K562 (cell line): ENCODE measurements at regions not wholly inside any gene's neighbourhood (a gene's known extent, or its start where the extent isn't known, plus 50 kb on each side); places are given as distances from the start of the nearest gene placed in this dataset.

Experiments
- ATAC-seq: fragments of 200-7000 bp; cut with Tn5 transposase; 3 replicates; pipeline ENCODE4 v1.9.1; 2020; ENCODE audit warnings: moderate library complexity
- BruUV-seq: library from RNA; stranded (reverse); fragments of 400-500 nt; replicated peaks from 2 replicates; lab custom pipeline; 2021; lab: Mats Ljungman, UMichigan
- CTCF ChIA-PET: fragments of 300-600 bp; formaldehyde crosslinking; extraction: SDS; loops from one replicate; lab custom pipeline; 2021; ENCODE audit warnings: low intra/inter-chr PET ratio; lab: Yijun Ruan, JAX
- POLR2A ChIA-PET: fragments of 300-600, 350-650 bp; sonication (Branson Sonifier 250); formaldehyde crosslinking; extraction: SDS; loops from one replicate; lab custom pipeline; 2021; ENCODE audit warnings: antibody characterized with exemption, inconsistent platforms; lab: Yijun Ruan, JAX
- DNase-seq, 4 experiments: peaks; one replicate each; pipeline versions ENCODE4 v3.0.0 to v3.0.0-alpha.2; 2011 to 2018; ENCODE audit warnings: low spot score in 3 of 4, mixed read lengths in 3 of 4; ENCODE audit errors: extremely low read depth in 1 of 4
- FAIRE-seq: peaks from 2 replicates; lab custom pipeline; 2011; peaks lifted over from hg19 to GRCh38; lab: Jason Lieb, UNC
- H2AFZ ChIP-seq: 2 replicates; pipeline ENCODE4 v1.6.0; 2011; ENCODE audit warnings: low read depth, low read length, control low read depth, inconsistent platforms
- H3K27ac ChIP-seq: fragments of 200-600 bp; 3 replicates; pipeline ENCODE4 v1.8.0; 2011; ENCODE audit warnings: low read depth, mild to moderate bottlenecking, control low read depth, inconsistent platforms, low read length, moderate library complexity, mixed read lengths; ENCODE audit errors: extremely low read depth
- H3K27me3 ChIP-seq, 2 experiments: fragments of 300-600 bp in 1 of 2; 2 replicates in 1 of 2; 3 replicates in 1 of 2; pipeline versions ENCODE4 v1.6.0 to v1.8.0; 2011; ENCODE audit warnings: inconsistent platforms in 2 of 2, low read length in 2 of 2, mild to moderate bottlenecking in 1 of 2, mixed read lengths in 1 of 2, moderate library complexity in 1 of 2; ENCODE audit not compliant: control insufficient read depth in 2 of 2, insufficient read depth in 2 of 2
- H3K36me3 ChIP-seq: fragments of 300-600 bp; 3 replicates; pipeline ENCODE4 v1.8.0; 2011; ENCODE audit warnings: mild to moderate bottlenecking, low read length, inconsistent platforms; ENCODE audit not compliant: control insufficient read depth, insufficient read depth
- H3K4me1 ChIP-seq, 2 experiments: fragments of 200-600 bp in 1 of 2; replicated peaks in 1 of 2; 2 replicates in 1 of 2; 3 replicates in 1 of 2; pipeline versions ENCODE4 v1.5.1 to v1.8.0; 2011; ENCODE audit warnings: inconsistent platforms in 2 of 2, low read length in 2 of 2, mild to moderate bottlenecking in 1 of 2, mixed read lengths in 1 of 2, moderate library complexity in 1 of 2; ENCODE audit not compliant: control insufficient read depth in 2 of 2, insufficient read depth in 2 of 2
- H3K4me2 ChIP-seq: 2 replicates; pipeline ENCODE4 v1.6.1; 2011; ENCODE audit warnings: low read length, control low read depth, inconsistent platforms, mixed read lengths; ENCODE audit not compliant: insufficient read depth
- H3K4me3 ChIP-seq: fragments of 200-600 bp; sonication (generic), shearing (Covaris generic); 2 replicates; pipeline ENCODE4 v1.5.1; 2016; ENCODE audit warnings: control low read depth, inconsistent platforms
- H3K79me2 ChIP-seq: fragments of 200-600 bp; 3 replicates; pipeline ENCODE4 v1.8.0; 2011; ENCODE audit warnings: low read length, inconsistent platforms; ENCODE audit not compliant: control insufficient read depth, insufficient read depth
- H3K9ac ChIP-seq, 2 experiments: 2 replicates each; pipeline versions ENCODE4 v1.6.0 to v1.6.1; 2011; ENCODE audit warnings: low read depth in 2 of 2, low read length in 2 of 2, control low read depth in 1 of 2, inconsistent platforms in 1 of 2, mild to moderate bottlenecking in 1 of 2, mixed read lengths in 1 of 2; ENCODE audit not compliant: insufficient read depth in 1 of 2
- H3K9me1 ChIP-seq: one replicate; pipeline ENCODE4 v1.6.0; 2011; ENCODE audit warnings: inconsistent platforms, mild to moderate bottlenecking, low read length, moderate library complexity; ENCODE audit not compliant: control insufficient read depth, insufficient read depth
- H3K9me3 ChIP-seq: replicated peaks from 2 replicates; pipeline ENCODE4 v1.5.1; 2011; ENCODE audit warnings: low read depth, low read length, inconsistent platforms; ENCODE audit not compliant: control insufficient read depth, insufficient read depth
- H4K20me1 ChIP-seq: replicated peaks from 2 replicates; pipeline ENCODE4 v1.6.1; 2011; ENCODE audit warnings: low read length, inconsistent platforms, mixed read lengths; ENCODE audit not compliant: control insufficient read depth, insufficient read depth
- EP400 ChIP-seq: fragments of 450-650 bp; IDR thresholded peaks from 2 replicates; pipeline ENCODE4 v1.6.1; 2017; ENCODE audit warnings: antibody characterized with exemption, mild to moderate bottlenecking, moderate library complexity
- FOSL1 ChIP-seq: fragments of 200-800 bp; sonication (Bioruptor generic); conservative IDR thresholded peaks from 2 replicates; pipeline ENCODE4 v1.6.1; 2016; ENCODE audit warnings: missing genetic modification characterization, missing compliant biosample characterization
- FOXM1 ChIP-seq, 2 experiments: fragments of 450-650 bp in 1 of 2; sonication (generic) in 1 of 2; formaldehyde crosslinking in 1 of 2; IDR thresholded peaks; 2 replicates each; pipeline versions ENCODE4 v1.6.1 to v1.9.0; 2017 to 2022; ENCODE audit warnings: low read depth in 2 of 2, mild to moderate bottlenecking in 2 of 2, missing genetic modification reagents in 1 of 2, moderate library complexity in 1 of 2
- GATAD2B ChIP-seq: fragments of 450-650 bp; IDR thresholded peaks from 2 replicates; pipeline ENCODE4 v1.6.1; 2017; ENCODE audit warnings: mild to moderate bottlenecking, borderline replicate concordance
- PML ChIP-seq: IDR thresholded peaks from 2 replicates; pipeline ENCODE4 v1.6.1; 2012; ENCODE audit warnings: low read length, inconsistent platforms
- WGBS: fragments of 100-300 bp; shearing (Covaris generic); methylation state at CpG from one replicate; pipeline ENCODE4 v1.1.6; 2016; ENCODE audit warnings: low coverage, mixed read lengths; ENCODE audit not compliant: insufficient coverage; ENCODE audit errors: missing lambda C conversion rate; 5-methylcytosine and 5-hydroxymethylcytosine counted together
- in situ Hi-C: fragments of 300-500 bp; cut with MboI; formaldehyde crosslinking; loops from 4 replicates; pipeline ENCODE4 v1.15.0; 2018; ENCODE audit warnings: inconsistent platforms, mixed read lengths
- intact Hi-C: fragments of 100-400 bp; cut with micrococcal nuclease; formaldehyde crosslinking; loops from 2 replicates; pipeline ENCODE4 v1.14.2; 2022

GRCh38 chr6:1027795-1028569 lies 283.9 kb upstream of the FOXQ1 start:
- ATAC-seq (no peak; the same call in 2 of the 3 replicates), FAIRE-seq (no peak), DNase-seq (no peak)
- Histone ChIP-seq H2AFZ (no peak overlapping the region), H3K9ac (no peak overlapping the region), H3K9me1 (no peaks in the 10 kb centered on the region), H3K4me3 (no peak overlapping the region), H3K9me3 (no peaks in the 10 kb centered on the region), H3K4me1 (no peaks in the 10 kb centered on the region), H3K36me3 (no peaks in the 10 kb centered on the region), H3K79me2 (no peaks in the 10 kb centered on the region), H4K20me1 (no peaks in the 10 kb centered on the region), H3K27me3 (peaks cover 5 to 43% of the 10 kb centered on the region in 2 experiments; a peak in 4 of 5 replicates), H3K27ac (no peak overlapping the region), H3K4me2 (no peak overlapping the region)
- intact Hi-C loops: no loop called here
- BruUV-seq: no TSS peak
- no peak for TF ChIP-seq FOXM1 (IDR thresholded peaks at IDR 0.05; ENCODE audit: low read depth)
- TF ChIP-seq FOXM1 (CRISPR knock-in tag; IDR thresholded peaks at IDR 0.05; ENCODE audit: low read depth): no peak
- no peak for TF ChIP-seq PML
- no peak for TF ChIP-seq EP400
- in situ Hi-C loops: no loop called here
- 0% methylated on average over 9 of the region's 9 CpGs for WGBS
- ChIA-PET CTCF (no interaction called here), POLR2A (interaction anchor here (0.7 kb wide), 1 partner anchor 913 kb away, joined by 3 read pairs; no protein-coding TSS in a partner anchor)

- Histone ChIP-seq H4K20me1 (no peaks in the 10 kb centered on the region), H3K36me3 (no peaks in the 10 kb centered on the region), H3K4me3 (no peak overlapping the region), H3K9me3 (no peaks in the 10 kb centered on the region), H3K79me2 (no peaks in the 10 kb centered on the region), H3K4me2 (no peak overlapping the region), H3K9ac (no peak overlapping the region), H3K9me1 (no peaks in the 10 kb centered on the region), H2AFZ (no peak overlapping the region), H3K27me3 (peaks cover 5 to 43% of the 10 kb centered on the region in 2 experiments; a peak in 4 of 5 replicates), H3K27ac (no peak overlapping the region), H3K4me1 (no peaks in the 10 kb centered on the region)
- TF ChIP-seq FOSL1 (tag): peak; percentile 68
- TF ChIP-seq GATAD2B: no peak
- ATAC-seq: no peak
- ChIA-PET CTCF (no interaction called here), POLR2A (no interaction called here)
- in situ Hi-C loops (no loop called here), intact Hi-C loops (no loop called here)
- no TSS peak for BruUV-seq
- no peak for DNase-seq
- 2% methylated on average over 7 of the region's 9 CpGs for WGBS
- no peak for FAIRE-seq
Measured at GRCh38 chr6:1027109-1027794, 284.6 kb upstream of the FOXQ1 start.
